Karpas-422 (cell line): ENCODE measurements at regions not wholly inside any gene's neighbourhood (a gene's known extent, or its start where the extent isn't known, plus 50 kb on each side); places are given as distances from the start of the nearest gene placed in this dataset.

Experiments
- DNase-seq: peaks from one replicate; pipeline ENCODE4 v3.0.0-alpha.2; 2015
- H2AFZ ChIP-seq: fragments of 200-600 bp; sonication (generic); 2 replicates; pipeline ENCODE4 v1.6.1; 2014; ENCODE audit warnings: antibody characterized with exemption, low read length, mixed read lengths
- H3K27ac ChIP-seq: fragments of 200-600 bp; sonication (generic); 2 replicates; pipeline ENCODE4 v1.5.1; 2014; ENCODE audit warnings: mild to moderate bottlenecking, low read length, moderate library complexity
- H3K27me3 ChIP-seq: fragments of 200-600 bp; sonication (generic); 2 replicates; pipeline ENCODE4 v1.6.1; 2014; ENCODE audit warnings: low read length, mixed read lengths
- H3K36me3 ChIP-seq: fragments of 200-600 bp; sonication (generic); 2 replicates; pipeline ENCODE4 v1.6.1; 2014; ENCODE audit warnings: low read length, mixed read lengths; ENCODE audit not compliant: insufficient read depth
- H3K4me1 ChIP-seq: fragments of 200-600 bp; sonication (generic); 2 replicates; pipeline ENCODE4 v1.6.1; 2014; ENCODE audit warnings: mild to moderate bottlenecking, low read length, mixed read lengths
- H3K4me2 ChIP-seq: fragments of 200-600 bp; sonication (generic); 2 replicates; pipeline ENCODE4 v1.6.1; 2014; ENCODE audit warnings: low read length, low read depth, mild to moderate bottlenecking; ENCODE audit not compliant: poor library complexity, severe bottlenecking
- H3K4me3 ChIP-seq: fragments of 200-600 bp; sonication (generic); 2 replicates; pipeline ENCODE4 v1.5.1; 2014; ENCODE audit warnings: mild to moderate bottlenecking, antibody characterized with exemption, low read length, mixed read lengths
- H3K79me2 ChIP-seq: fragments of 200-600 bp; sonication (generic); 2 replicates; pipeline ENCODE4 v1.6.1; 2014; ENCODE audit warnings: mild to moderate bottlenecking, low read length, mixed read lengths
- H3K9ac ChIP-seq: fragments of 200-600 bp; sonication (generic); 2 replicates; pipeline ENCODE4 v1.6.0; 2014; ENCODE audit warnings: low read length
- H3K9me2 ChIP-seq: fragments of 200-600 bp; sonication (generic), shearing (Covaris generic); replicated peaks from 2 replicates; pipeline ENCODE4 v1.6.0; 2014; ENCODE audit warnings: mild to moderate bottlenecking, low read length, moderate library complexity; ENCODE audit not compliant: insufficient read depth
- H3K9me3 ChIP-seq: fragments of 300-700, 200-600 bp; sonication (generic); 2 replicates; pipeline ENCODE4 v1.6.1; 2014; ENCODE audit warnings: low read length, mixed read lengths
- H4K20me1 ChIP-seq: fragments of 200-600 bp; sonication (generic); 2 replicates; pipeline ENCODE4 v1.6.1; 2014; ENCODE audit warnings: mild to moderate bottlenecking, antibody characterized with exemption, low read length, low read depth; ENCODE audit not compliant: insufficient read depth

DNA sequence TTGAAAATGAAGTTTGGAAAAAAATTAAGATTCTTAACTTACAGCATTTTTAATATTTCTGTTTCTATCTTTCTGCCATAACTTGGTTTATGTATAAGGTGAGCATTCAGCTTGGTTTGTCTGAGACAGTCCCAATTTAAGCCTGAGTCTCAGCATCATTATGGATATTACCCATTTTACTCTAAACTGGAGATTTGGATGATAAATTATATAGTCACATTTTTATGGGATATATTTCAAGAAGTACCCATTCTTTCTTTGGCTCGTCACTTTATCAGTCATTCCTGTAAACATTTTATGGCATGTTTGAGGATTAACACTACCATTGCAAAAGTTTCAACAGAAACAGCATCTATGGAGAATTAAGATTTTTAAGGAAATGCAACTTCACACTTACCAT, 1129.0 kb upstream of the PCDH9 start:
- Histone ChIP-seq H3K4me1 (no peaks in the 10 kb centered on the region), H3K9me2 (no peaks in the 10 kb centered on the region), H3K9ac (no peak overlapping the region), H3K79me2 (no peaks in the 10 kb centered on the region), H3K27me3 (no peaks in the 10 kb centered on the region), H3K36me3 (no peaks in the 10 kb centered on the region), H3K9me3 (peaks cover 3% of the 10 kb centered on the region; the same call in 1 of the 2 replicates), H3K4me2 (no peak overlapping the region), H3K4me3 (no peak overlapping the region), H3K27ac (no peak overlapping the region), H4K20me1 (no peaks in the 10 kb centered on the region), H2AFZ (peak overlapping the region; percentile 81)
- DNase-seq: no peak

DNA sequence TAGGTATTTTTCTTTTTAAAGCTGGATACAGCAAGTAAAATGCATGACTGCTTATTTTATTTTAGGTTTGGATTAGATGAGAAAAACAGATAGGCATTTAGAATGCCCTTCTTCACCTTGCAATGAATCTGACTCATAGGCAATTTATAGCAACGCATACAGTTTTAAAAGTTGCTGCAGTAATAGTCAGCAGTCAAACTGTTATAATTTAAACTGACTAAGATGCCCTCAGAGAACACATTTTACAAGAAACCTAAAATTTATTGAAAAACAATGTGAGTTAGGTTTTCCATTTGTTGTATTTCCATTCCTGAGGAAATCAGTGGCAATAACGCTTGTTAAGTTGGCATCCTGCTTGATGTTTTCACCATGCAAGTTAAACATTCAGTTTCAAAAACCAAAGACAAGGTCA, 1128.2 kb upstream of the PCDH9 start:
- no peak overlapping the region for H3K4me3 ChIP-seq
- no peaks in the 10 kb centered on the region for H3K27me3 ChIP-seq
- peak overlapping the region; percentile 44 for H2AFZ ChIP-seq
- no peaks in the 10 kb centered on the region for H3K9me2 ChIP-seq
- H3K27ac ChIP-seq: no peak overlapping the region
- no peaks in the 10 kb centered on the region for H4K20me1 ChIP-seq
- no peak overlapping the region for H3K9ac ChIP-seq
- DNase-seq: no peak
- H3K36me3 ChIP-seq: no peaks in the 10 kb centered on the region
- no peaks in the 10 kb centered on the region for H3K4me1 ChIP-seq
- H3K4me2 ChIP-seq: no peak overlapping the region
- no peaks in the 10 kb centered on the region for H3K79me2 ChIP-seq
- H3K9me3 ChIP-seq: peaks cover 3% of the 10 kb centered on the region; the same call in 1 of the 2 replicates

DNA sequence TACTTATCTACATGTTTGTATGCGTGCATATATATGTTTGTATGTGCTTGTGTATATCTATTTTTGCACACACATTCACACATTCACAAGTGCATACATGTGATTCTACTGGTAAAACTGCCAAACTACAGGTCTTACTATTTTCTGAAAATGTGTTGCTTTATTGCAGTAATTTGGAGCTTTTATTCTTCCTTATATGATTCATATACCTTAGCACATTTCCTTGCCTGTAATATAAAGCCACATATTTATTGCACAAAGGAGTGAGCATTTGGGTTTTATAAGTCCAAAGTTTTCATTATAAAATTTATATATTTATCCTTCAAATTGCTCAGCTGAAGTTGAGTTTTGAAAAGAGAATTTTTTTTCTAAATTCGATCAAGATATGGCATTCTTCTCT, 1120.4 kb upstream of the PCDH9 start:
- H3K4me2 ChIP-seq: no peak overlapping the region
- H3K9me3 ChIP-seq: no peaks in the 10 kb centered on the region
- no peaks in the 10 kb centered on the region for H3K36me3 ChIP-seq
- no peaks in the 10 kb centered on the region for H4K20me1 ChIP-seq
- no peak for DNase-seq
- H3K27me3 ChIP-seq: no peaks in the 10 kb centered on the region
- no peak overlapping the region for H3K27ac ChIP-seq
- no peak overlapping the region for H3K9ac ChIP-seq
- H2AFZ ChIP-seq: peak overlapping the region; percentile 58; the same call in 1 of the 2 replicates
- H3K9me2 ChIP-seq: no peaks in the 10 kb centered on the region
- H3K4me3 ChIP-seq: no peak overlapping the region
- H3K79me2 ChIP-seq: no peaks in the 10 kb centered on the region
- H3K4me1 ChIP-seq: no peaks in the 10 kb centered on the region; the same call in 1 of the 2 replicates

DNA sequence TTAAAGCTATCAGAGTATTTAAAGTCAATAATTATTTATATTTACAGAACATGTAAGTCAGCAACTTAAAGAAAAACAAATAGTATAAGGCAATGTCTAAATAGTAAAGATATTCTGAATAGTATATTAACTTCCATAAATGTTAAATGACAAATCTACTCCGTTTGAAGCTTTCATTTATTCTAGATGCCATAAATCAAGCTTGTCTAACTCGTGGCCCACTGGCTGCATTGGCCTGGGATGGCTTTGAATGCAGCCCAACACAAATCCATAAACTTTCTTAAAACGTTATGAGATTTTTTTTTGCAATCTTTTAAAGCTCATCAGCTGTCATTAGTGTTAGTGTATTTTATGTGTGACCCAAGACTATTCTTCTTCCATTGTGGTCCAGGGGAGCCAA, 1117.1 kb upstream of the PCDH9 start:
- Histone ChIP-seq H4K20me1 (no peaks in the 10 kb centered on the region), H2AFZ (peak overlapping the region; percentile 77), H3K4me1 (no peaks in the 10 kb centered on the region; the same call in 1 of the 2 replicates), H3K9ac (no peak overlapping the region), H3K4me2 (no peak overlapping the region), H3K4me3 (no peak overlapping the region), H3K27me3 (no peaks in the 10 kb centered on the region), H3K79me2 (no peaks in the 10 kb centered on the region), H3K27ac (no peak overlapping the region), H3K9me2 (no peaks in the 10 kb centered on the region), H3K9me3 (peaks cover 7% of the 10 kb centered on the region; the same call in 1 of the 2 replicates), H3K36me3 (peaks cover 3% of the 10 kb centered on the region; the same call in 1 of the 2 replicates)
- DNase-seq: no peak

DNA sequence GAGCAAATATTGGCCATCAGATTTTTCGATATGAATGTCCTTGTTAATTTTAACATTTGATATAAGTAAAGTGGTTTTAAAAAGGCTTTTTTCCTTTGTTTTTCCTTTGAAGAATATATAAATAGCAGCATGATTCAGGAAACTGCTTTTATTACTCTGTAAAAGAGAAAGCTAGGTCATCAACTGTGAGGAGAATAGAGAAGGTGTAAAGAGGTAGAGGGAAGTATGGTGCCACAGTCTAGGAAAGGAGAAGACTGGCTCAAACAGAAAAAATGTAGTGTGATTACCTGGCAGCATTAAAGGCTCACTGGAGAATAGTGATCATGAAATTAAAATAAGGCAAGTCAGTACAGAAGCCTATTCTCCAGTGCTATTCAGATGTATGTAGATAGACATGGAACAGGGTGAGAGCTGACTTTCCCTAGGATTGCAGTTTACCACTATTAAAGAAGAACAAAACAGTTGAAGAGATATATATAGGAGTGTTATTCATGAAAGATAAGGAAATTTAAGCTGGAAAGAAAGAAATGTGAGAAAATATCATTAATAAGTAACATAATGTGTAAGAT, 1115.9 kb upstream of the PCDH9 start:
- H4K20me1 ChIP-seq: no peaks in the 10 kb centered on the region
- no peak overlapping the region for H3K9ac ChIP-seq
- H3K4me1 ChIP-seq: no peaks in the 10 kb centered on the region; the same call in 1 of the 2 replicates
- H3K36me3 ChIP-seq: peaks cover 3% of the 10 kb centered on the region; the same call in 1 of the 2 replicates
- H3K27me3 ChIP-seq: no peaks in the 10 kb centered on the region
- H3K79me2 ChIP-seq: no peaks in the 10 kb centered on the region
- no peak overlapping the region for H3K27ac ChIP-seq
- H3K9me3 ChIP-seq: peaks cover 11% of the 10 kb centered on the region
- no peak overlapping the region for H3K4me3 ChIP-seq
- H3K9me2 ChIP-seq: no peaks in the 10 kb centered on the region
- peak overlapping the region; percentile 6; the same call in 1 of the 2 replicates for H2AFZ ChIP-seq
- no peak for DNase-seq
- H3K4me2 ChIP-seq: no peak overlapping the region

DNA sequence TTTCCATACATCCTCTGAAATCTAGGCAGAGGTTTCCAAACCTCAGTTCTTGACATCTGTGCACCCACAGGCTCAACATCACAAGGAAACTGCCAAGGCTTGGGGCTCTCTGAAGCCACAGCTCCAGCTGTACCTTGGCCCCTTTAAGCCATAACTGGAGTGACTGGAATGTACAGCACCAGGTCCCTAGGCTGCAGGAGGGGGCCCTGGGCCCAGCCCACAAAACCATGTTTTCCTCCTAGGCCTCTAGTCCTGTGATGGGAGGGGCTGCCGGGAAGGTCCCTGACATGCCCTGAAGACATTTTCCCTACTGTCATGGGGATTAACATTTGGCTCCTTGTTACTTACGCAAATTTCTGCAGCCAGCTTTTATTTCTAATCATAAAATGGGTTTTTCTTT, 1093.0 kb upstream of the PCDH9 start:
- H3K4me3 ChIP-seq: no peak overlapping the region
- no peaks in the 10 kb centered on the region for H3K27me3 ChIP-seq
- no peaks in the 10 kb centered on the region for H3K79me2 ChIP-seq
- no peaks in the 10 kb centered on the region for H3K9me2 ChIP-seq
- H3K9me3 ChIP-seq: no peaks in the 10 kb centered on the region
- H3K4me1 ChIP-seq: no peaks in the 10 kb centered on the region
- no peaks in the 10 kb centered on the region for H4K20me1 ChIP-seq
- H2AFZ ChIP-seq: peak overlapping the region; percentile 92
- no peak overlapping the region for H3K4me2 ChIP-seq
- H3K36me3 ChIP-seq: no peaks in the 10 kb centered on the region; the same call in 1 of the 2 replicates
- DNase-seq: no peak
- H3K9ac ChIP-seq: no peak overlapping the region
- no peak overlapping the region for H3K27ac ChIP-seq

DNA sequence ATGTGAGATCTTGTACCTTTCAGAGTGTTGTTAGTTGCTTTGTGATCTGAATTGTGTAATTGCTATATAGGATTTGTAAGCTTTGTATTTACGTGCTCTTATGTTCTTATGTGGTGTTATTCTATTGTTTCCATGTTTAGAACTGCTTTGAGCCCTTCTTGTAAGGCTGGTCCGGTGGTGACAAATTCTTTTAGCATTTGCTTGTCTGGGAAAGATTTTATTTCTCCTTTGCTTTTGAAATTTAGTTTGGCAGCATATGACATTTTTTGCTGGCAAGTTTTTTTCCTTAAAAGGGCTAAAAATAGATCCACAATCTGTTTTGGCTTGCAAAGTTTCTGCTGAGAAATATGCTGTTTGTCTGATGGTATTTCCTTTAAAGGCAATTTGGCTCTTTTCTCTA, 1089.2 kb upstream of the PCDH9 start:
- Histone ChIP-seq H3K9me3 (no peaks in the 10 kb centered on the region), H3K4me1 (peaks cover 9% of the 10 kb centered on the region), H3K4me2 (no peak overlapping the region), H3K27ac (no peak overlapping the region), H3K4me3 (no peak overlapping the region), H3K79me2 (no peaks in the 10 kb centered on the region), H4K20me1 (no peaks in the 10 kb centered on the region), H3K9ac (no peak overlapping the region), H3K9me2 (no peaks in the 10 kb centered on the region), H3K27me3 (no peaks in the 10 kb centered on the region), H2AFZ (no peak overlapping the region), H3K36me3 (no peaks in the 10 kb centered on the region; the same call in 1 of the 2 replicates)
- DNase-seq: no peak

DNA sequence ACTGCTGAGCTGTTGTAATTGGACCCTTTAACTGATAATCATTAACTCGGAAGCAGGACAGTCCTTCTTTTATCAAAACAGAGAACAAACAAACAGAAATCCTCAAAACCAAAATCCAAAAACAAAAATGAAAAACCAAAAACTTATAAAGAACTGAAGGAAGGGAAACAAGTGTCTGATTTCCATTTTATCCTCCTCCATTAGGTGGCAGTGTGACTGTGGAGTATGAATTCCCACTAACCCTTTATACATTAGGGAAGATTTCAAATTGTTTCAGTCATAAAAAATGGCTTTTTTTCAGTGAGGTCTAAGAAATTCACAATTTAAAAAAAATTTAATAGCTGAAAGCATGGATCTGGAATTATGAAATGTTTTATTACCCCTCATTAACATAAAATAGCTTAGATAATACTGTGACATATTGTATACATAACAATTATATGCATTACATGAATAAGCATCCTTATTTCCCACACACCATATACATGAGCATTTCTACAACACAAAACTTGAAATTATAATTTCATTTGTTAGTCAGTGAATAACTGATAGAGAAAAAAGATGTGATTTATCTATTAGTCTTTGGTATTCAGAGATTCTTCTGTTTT, 1074.3 kb upstream of the PCDH9 start:
- no peaks in the 10 kb centered on the region for H3K9me3 ChIP-seq
- no peaks in the 10 kb centered on the region for H3K79me2 ChIP-seq
- DNase-seq: peak; percentile 83
- no peak overlapping the region for H3K9ac ChIP-seq
- H4K20me1 ChIP-seq: no peaks in the 10 kb centered on the region
- H3K4me3 ChIP-seq: no peak overlapping the region
- peak overlapping the region; percentile 88 for H2AFZ ChIP-seq
- H3K4me2 ChIP-seq: no peak overlapping the region
- H3K4me1 ChIP-seq: no peaks in the 10 kb centered on the region
- H3K9me2 ChIP-seq: no peaks in the 10 kb centered on the region
- H3K36me3 ChIP-seq: no peaks in the 10 kb centered on the region
- no peaks in the 10 kb centered on the region for H3K27me3 ChIP-seq
- no peak overlapping the region for H3K27ac ChIP-seq
